Left lung (tissue), 4 donors: ENCODE measurements at regions not wholly inside any gene's neighbourhood (a gene's known extent, or its start where the extent isn't known, plus 50 kb on each side); places are given as distances from the start of the nearest gene placed in this dataset.

Experiments
- ATAC-seq: fragments of 200-7000 bp; cut with Tn5 transposase; one replicate; pipeline ENCODE4 v1.9.1; 2020; ENCODE audit warnings: moderate library complexity
- DNase-seq, 4 donors: peaks; one replicate each; pipeline ENCODE4 v3.0.0-alpha.2; 2013 to 2020
- H3K27ac ChIP-seq, 2 donors: fragments of 200-600 bp; sonication (generic) in 1 of 2; one replicate each; pipeline versions ENCODE4 v1.5.0 to v1.8.0; 2020 to 2021
- H3K27me3 ChIP-seq, 2 donors: fragments of 200-600 bp; sonication (generic) in 1 of 2; one replicate each; pipeline versions ENCODE4 v1.5.0 to v1.8.0; 2020 to 2021
- H3K36me3 ChIP-seq, 2 donors: fragments of 200-600 bp; sonication (generic) in 1 of 2; one replicate each; pipeline versions ENCODE4 v1.5.0 to v1.8.0; 2020 to 2021
- H3K4me1 ChIP-seq, 2 donors: fragments of 200-600 bp; one replicate each; pipeline ENCODE4 v1.8.0; 2021
- H3K4me3 ChIP-seq, 2 donors: fragments of 200-600 bp; sonication (generic) in 1 of 2; one replicate each; pipeline versions ENCODE4 v1.5.0 to v1.8.0; 2020 to 2021; ENCODE audit warnings: mild to moderate bottlenecking in 1 of 2
- H3K9me3 ChIP-seq, 2 donors: fragments of 200-600 bp; sonication (generic) in 1 of 2; one replicate each; pipeline versions ENCODE4 v1.5.0 to v1.8.0; 2020 to 2021
- CTCF ChIP-seq, 2 donors: fragments of 200-600 bp; sonication (generic) in 1 of 2; IDR thresholded peaks; one replicate each; pipeline versions ENCODE4 v1.5.0 to v1.8.0; 2021; ENCODE audit warnings: antibody characterized with exemption in 2 of 2
- intact Hi-C, 2 donors: fragments of 100-400 bp; cut with DNase I; formaldehyde crosslinking; loops; one replicate each; pipeline versions ENCODE4 v1.11.2 to v1.14.2; 2022
- donor health status: DM: no; HTN: yes; CAD: no.
- donor health status: DM: no; HTN: no; CAD: no.

GRCh38 chr9:14560194-14560593 is 133.0 kb downstream of the ZDHHC21 start:
- no peaks in the 10 kb centered on the region for H3K4me1 ChIP-seq
- H3K27me3 ChIP-seq, result no peaks in the 10 kb centered on the region
- no peaks in the 10 kb centered on the region for H3K9me3 ChIP-seq
- intact Hi-C loops, result no loop called here
- no peak overlapping the region for H3K4me3 ChIP-seq
- ATAC-seq, result no peak
- no peak for TF ChIP-seq CTCF (IDR thresholded peaks at IDR 0.05)
- no peaks in the 10 kb centered on the region for H3K36me3 ChIP-seq
- H3K27ac ChIP-seq, result no peak overlapping the region
- no peak for DNase-seq

GRCh38 chr9:14554886-14555285 is 138.3 kb downstream of the ZDHHC21 start:
- Histone ChIP-seq H3K4me3 (no peak overlapping the region), H3K9me3 (no peaks in the 10 kb centered on the region), H3K27me3 (no peaks in the 10 kb centered on the region), H3K27ac (no peak overlapping the region), H3K4me1 (no peaks in the 10 kb centered on the region), H3K36me3 (no peaks in the 10 kb centered on the region)
- intact Hi-C loops, result no loop called here
- no peak for TF ChIP-seq CTCF (IDR thresholded peaks at IDR 0.05)
- ATAC-seq (no peak), DNase-seq (no peak)

GRCh38 chr9:14547245-14548060 is 145.8 kb downstream of the ZDHHC21 start:
- Histone ChIP-seq H3K27me3 (no peaks in the 10 kb centered on the region), H3K4me1 (no peaks in the 10 kb centered on the region), H3K36me3 (no peaks in the 10 kb centered on the region), H3K4me3 (no peak overlapping the region), H3K27ac (no peak overlapping the region), H3K9me3 (no peaks in the 10 kb centered on the region)
- ATAC-seq, result no peak
- intact Hi-C loops, result no loop called here
- no peak for DNase-seq
- TF ChIP-seq CTCF (IDR thresholded peaks at IDR 0.05), result no peak

- no peaks in the 10 kb centered on the region for H3K4me1 ChIP-seq
- intact Hi-C loops, result no loop called here
- DNase-seq, result no peak
- H3K27ac ChIP-seq, result no peak overlapping the region
- TF ChIP-seq CTCF (IDR thresholded peaks at IDR 0.05), result no peak
- H3K36me3 ChIP-seq, result no peaks in the 10 kb centered on the region
- H3K27me3 ChIP-seq, result no peaks in the 10 kb centered on the region
- no peaks in the 10 kb centered on the region for H3K9me3 ChIP-seq
- no peak for ATAC-seq
- no peak overlapping the region for H3K4me3 ChIP-seq
These were observed 146.5 kb downstream of the ZDHHC21 start for GRCh38 chr9:14546693-14547092.

- TF ChIP-seq CTCF (IDR thresholded peaks at IDR 0.05), result no peak
- intact Hi-C loops, result no loop called here
These were observed 151.2 kb downstream of the ZDHHC21 start for GRCh38 chr9:14542071-14542470.

More at GRCh38 chr9:14542071-14542470, 151.2 kb downstream of the ZDHHC21 start:
- H3K9me3 ChIP-seq, result no peaks in the 10 kb centered on the region
- no peaks in the 10 kb centered on the region for H3K4me1 ChIP-seq
- H3K36me3 ChIP-seq, result no peaks in the 10 kb centered on the region
- ATAC-seq (no peak), DNase-seq (no peak)
- H3K27me3 ChIP-seq, result no peaks in the 10 kb centered on the region
- no peak overlapping the region for H3K27ac ChIP-seq
- H3K4me3 ChIP-seq, result no peak overlapping the region
